Trophoblast cell (in vitro differentiated cells and primary cell): ENCODE measurements at regions not wholly inside any gene's neighbourhood (a gene's known extent, or its start where the extent isn't known, plus 50 kb on each side); places are given as distances from the start of the nearest gene placed in this dataset.

Source experiments
- DNase-seq, 2 donors: peaks; one replicate each; pipeline ENCODE4 v3.0.0-alpha.2; 2016
- H2AFZ ChIP-seq: 2 replicates; pipeline ENCODE4 v1.6.1; 2013; ENCODE audit warnings: low read length, moderate library complexity, mild to moderate bottlenecking; ENCODE audit not compliant: insufficient read depth, poor library complexity
- H2AK5ac ChIP-seq: 2 replicates; pipeline ENCODE4 v1.6.1; 2013; ENCODE audit warnings: mild to moderate bottlenecking, low read length
- H2BK120ac ChIP-seq: 2 replicates; pipeline ENCODE4 v1.6.1; 2013; ENCODE audit warnings: low read length, mild to moderate bottlenecking, moderate library complexity; ENCODE audit not compliant: insufficient read depth, poor library complexity
- H2BK12ac ChIP-seq: 2 replicates; pipeline ENCODE4 v1.6.1; 2013; ENCODE audit warnings: mild to moderate bottlenecking, low read length, moderate library complexity
- H2BK5ac ChIP-seq: 2 replicates; pipeline ENCODE4 v1.6.1; 2013; ENCODE audit warnings: low read length, low read depth, moderate library complexity, mild to moderate bottlenecking; ENCODE audit not compliant: poor library complexity
- H3K14ac ChIP-seq: 2 replicates; pipeline ENCODE4 v1.6.1; 2013; ENCODE audit warnings: mild to moderate bottlenecking, low read length
- H3K18ac ChIP-seq: 2 replicates; pipeline ENCODE4 v1.6.1; 2013; ENCODE audit warnings: mild to moderate bottlenecking, low read length
- H3K23ac ChIP-seq: 2 replicates; pipeline ENCODE4 v1.6.1; 2013; ENCODE audit warnings: low read length
- H3K27ac ChIP-seq: 2 replicates; pipeline ENCODE4 v1.5.1; 2013; ENCODE audit warnings: low read depth, mild to moderate bottlenecking, inconsistent platforms, low read length, moderate library complexity
- H3K27me3 ChIP-seq: 2 replicates; pipeline ENCODE4 v1.6.1; 2013; ENCODE audit warnings: inconsistent platforms, mild to moderate bottlenecking, low read length, moderate library complexity; ENCODE audit not compliant: insufficient read depth
- H3K36me3 ChIP-seq, 2 experiments: 1 replicate in 1 of 2; 2 replicates in 1 of 2; pipeline ENCODE4 v1.6.1; 2013; ENCODE audit warnings: low read length in 2 of 2, mild to moderate bottlenecking in 2 of 2, moderate library complexity in 1 of 2; ENCODE audit not compliant: insufficient read depth in 2 of 2, control insufficient read depth in 1 of 2
- H3K4ac ChIP-seq: 2 replicates; pipeline ENCODE4 v1.6.1; 2013; ENCODE audit warnings: low read depth, mild to moderate bottlenecking, low read length, moderate library complexity
- H3K4me1 ChIP-seq, 2 experiments: 1 replicate in 1 of 2; 2 replicates in 1 of 2; pipeline ENCODE4 v1.6.1; 2013; ENCODE audit warnings: low read length in 2 of 2, mild to moderate bottlenecking in 2 of 2, moderate library complexity in 1 of 2; ENCODE audit not compliant: insufficient read depth in 2 of 2, control insufficient read depth in 1 of 2
- H3K4me2 ChIP-seq: 2 replicates; pipeline ENCODE4 v1.6.1; 2013; ENCODE audit warnings: inconsistent platforms, mild to moderate bottlenecking, low read length, moderate library complexity
- H3K4me3 ChIP-seq: 2 replicates; pipeline ENCODE4 v1.5.1; 2013; ENCODE audit warnings: mild to moderate bottlenecking, low read depth, low read length, inconsistent platforms
- H3K79me1 ChIP-seq: one replicate; pipeline ENCODE4 v1.6.1; 2013; ENCODE audit warnings: low read length
- H3K79me2 ChIP-seq: 2 replicates; pipeline ENCODE4 v1.6.1; 2013; ENCODE audit warnings: low read length, mild to moderate bottlenecking; ENCODE audit not compliant: control insufficient read depth, insufficient read depth, poor library complexity
- H3K9ac ChIP-seq: 2 replicates; pipeline ENCODE4 v1.6.1; 2013; ENCODE audit warnings: mild to moderate bottlenecking, low read length
- H3K9me3 ChIP-seq: 2 replicates; pipeline ENCODE4 v1.6.1; 2013; ENCODE audit warnings: low read depth, mild to moderate bottlenecking, control low read depth, inconsistent platforms, low read length; ENCODE audit not compliant: insufficient read depth
- H4K12ac ChIP-seq: 2 replicates; pipeline ENCODE4 v1.6.1; 2013; ENCODE audit warnings: low read depth, mild to moderate bottlenecking, low read length, moderate library complexity
- H4K8ac ChIP-seq: 2 replicates; pipeline ENCODE4 v1.6.1; 2013; ENCODE audit warnings: low read depth, mild to moderate bottlenecking, low read length, moderate library complexity
- H4K91ac ChIP-seq: one replicate; pipeline ENCODE4 v1.6.1; 2013; ENCODE audit warnings: low read depth, mild to moderate bottlenecking, low read length, moderate library complexity
- WGBS: extraction: QIAGEN DNeasy Blood & Tissue Kit; methylation state at CpG from one replicate; pipeline ENCODE4 v1.1.7; 2013; ENCODE audit warnings: missing lambda C conversion rate; ENCODE audit not compliant: insufficient read length, insufficient coverage; ENCODE audit errors: extremely low coverage; 5-methylcytosine and 5-hydroxymethylcytosine counted together

DNA sequence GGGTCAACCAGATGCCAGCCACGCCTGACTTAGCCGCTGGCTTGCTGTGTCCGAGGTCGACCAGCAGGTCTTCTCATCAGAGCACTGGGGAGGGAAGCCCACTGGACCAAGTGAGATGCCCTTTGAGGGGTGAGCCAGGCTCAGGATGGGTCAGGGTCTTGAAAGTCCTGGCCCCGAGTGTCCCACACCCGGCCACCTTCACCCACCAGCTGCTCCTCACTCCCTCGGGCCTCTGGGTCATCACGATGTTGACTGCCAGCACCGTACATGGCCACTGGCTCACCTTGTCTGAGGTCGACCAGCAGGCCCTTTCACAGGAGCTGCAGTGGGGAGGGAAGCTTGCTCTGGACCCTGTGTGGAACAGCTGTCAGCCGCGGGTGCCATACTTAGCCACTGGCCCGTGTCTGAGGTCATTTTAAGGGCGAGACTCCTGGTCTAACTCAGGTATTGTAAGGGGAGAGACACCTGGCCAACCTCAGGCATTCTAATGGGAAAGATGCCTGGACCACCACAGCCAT is 1361.3 kb downstream of the UQCRFS1 start:
- H3K4me2 ChIP-seq = no peak overlapping the region
- no peak overlapping the region for H2AK5ac ChIP-seq
- no peak overlapping the region for H2BK5ac ChIP-seq
- H2AFZ ChIP-seq = no peak overlapping the region
- H4K91ac ChIP-seq = no peak overlapping the region
- H3K18ac ChIP-seq = no peak overlapping the region
- no peak overlapping the region for H3K23ac ChIP-seq
- H3K9me3 ChIP-seq = peaks cover 42% of the 10 kb centered on the region
- no peaks in the 10 kb centered on the region for H3K79me1 ChIP-seq
- H3K4me1 ChIP-seq = no peaks in the 10 kb centered on the region
- no peak overlapping the region for H3K27ac ChIP-seq
- peaks cover 0 to 2% of the 10 kb centered on the region in 2 experiments for H3K36me3 ChIP-seq
- no peak overlapping the region for H3K9ac ChIP-seq
- H3K4ac ChIP-seq = no peak overlapping the region
- H2BK12ac ChIP-seq = no peak overlapping the region
- H4K12ac ChIP-seq = no peak overlapping the region
- no peaks in the 10 kb centered on the region for H3K79me2 ChIP-seq
- DNase-seq = no peak
- H2BK120ac ChIP-seq = no peak overlapping the region
- no peak overlapping the region for H3K14ac ChIP-seq
- H3K27me3 ChIP-seq = no peaks in the 10 kb centered on the region
- no peak overlapping the region for H4K8ac ChIP-seq
- no peak overlapping the region for H3K4me3 ChIP-seq
- WGBS = no CpG with 5 or more reads among the region's 14 CpGs

GRCh38 chr19:27851002-27851481 is 1361.9 kb downstream of the UQCRFS1 start:
- H3K4me1 ChIP-seq = no peaks in the 10 kb centered on the region
- no peaks in the 10 kb centered on the region for H3K27me3 ChIP-seq
- no peak overlapping the region for H3K14ac ChIP-seq
- H4K8ac ChIP-seq = no peak overlapping the region
- no CpG with 5 or more reads among the region's 30 CpGs for WGBS
- H3K18ac ChIP-seq = no peak overlapping the region
- no peak overlapping the region for H3K9ac ChIP-seq
- no peak overlapping the region for H4K12ac ChIP-seq
- no peaks in the 10 kb centered on the region for H3K79me2 ChIP-seq
- H3K23ac ChIP-seq = no peak overlapping the region
- no peak overlapping the region for H2BK120ac ChIP-seq
- peaks cover 0 to 2% of the 10 kb centered on the region in 2 experiments for H3K36me3 ChIP-seq
- no peak for DNase-seq
- H3K27ac ChIP-seq = no peak overlapping the region
- no peak overlapping the region for H2BK12ac ChIP-seq
- peaks cover 48% of the 10 kb centered on the region for H3K9me3 ChIP-seq
- no peak overlapping the region for H2AK5ac ChIP-seq
- no peak overlapping the region for H2AFZ ChIP-seq
- no peak overlapping the region for H3K4me3 ChIP-seq
- no peaks in the 10 kb centered on the region for H3K79me1 ChIP-seq
- no peak overlapping the region for H4K91ac ChIP-seq
- H3K4me2 ChIP-seq = no peak overlapping the region
- no peak overlapping the region for H3K4ac ChIP-seq
- no peak overlapping the region for H2BK5ac ChIP-seq

DNA sequence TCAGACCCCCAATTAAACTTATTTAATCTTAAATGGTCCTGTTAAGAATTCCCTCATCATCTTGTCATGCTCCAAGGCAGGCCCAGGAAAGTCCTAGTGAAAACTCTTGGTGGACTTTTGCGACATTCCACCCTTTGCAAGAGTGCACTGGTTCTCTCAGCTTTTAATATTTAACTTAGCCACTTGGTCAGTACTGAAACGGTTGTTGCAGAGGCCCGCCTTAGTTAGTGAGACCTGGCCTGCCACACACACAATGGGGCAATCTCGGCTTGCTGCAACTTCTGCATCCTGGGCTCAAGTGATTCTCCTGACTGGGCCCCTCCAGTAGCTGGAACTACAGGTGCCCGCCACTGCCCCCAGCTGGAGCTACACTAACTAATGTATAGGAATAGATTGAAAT is 1366.0 kb downstream of the UQCRFS1 start:
- H3K36me3 ChIP-seq = no peaks in the 10 kb centered on the region
- peaks cover 50% of the 10 kb centered on the region for H3K9me3 ChIP-seq
- no peak overlapping the region for H3K4ac ChIP-seq
- no peak overlapping the region for H4K12ac ChIP-seq
- H3K18ac ChIP-seq = no peak overlapping the region
- no peak overlapping the region for H3K14ac ChIP-seq
- H3K4me1 ChIP-seq = no peaks in the 10 kb centered on the region
- H3K4me3 ChIP-seq = no peak overlapping the region
- H3K27ac ChIP-seq = no peak overlapping the region
- no peak overlapping the region for H3K4me2 ChIP-seq
- H4K91ac ChIP-seq = no peak overlapping the region
- H3K79me2 ChIP-seq = no peaks in the 10 kb centered on the region
- no peak overlapping the region for H2BK12ac ChIP-seq
- no peak overlapping the region for H2BK120ac ChIP-seq
- no peak overlapping the region for H2AK5ac ChIP-seq
- H3K27me3 ChIP-seq = no peaks in the 10 kb centered on the region
- H2BK5ac ChIP-seq = no peak overlapping the region
- no peak for DNase-seq
- H2AFZ ChIP-seq = no peak overlapping the region
- H3K9ac ChIP-seq = no peak overlapping the region
- no peak overlapping the region for H4K8ac ChIP-seq
- no peaks in the 10 kb centered on the region for H3K79me1 ChIP-seq
- H3K23ac ChIP-seq = no peak overlapping the region
- no CpG with 5 or more reads among the region's 5 CpGs for WGBS

DNA sequence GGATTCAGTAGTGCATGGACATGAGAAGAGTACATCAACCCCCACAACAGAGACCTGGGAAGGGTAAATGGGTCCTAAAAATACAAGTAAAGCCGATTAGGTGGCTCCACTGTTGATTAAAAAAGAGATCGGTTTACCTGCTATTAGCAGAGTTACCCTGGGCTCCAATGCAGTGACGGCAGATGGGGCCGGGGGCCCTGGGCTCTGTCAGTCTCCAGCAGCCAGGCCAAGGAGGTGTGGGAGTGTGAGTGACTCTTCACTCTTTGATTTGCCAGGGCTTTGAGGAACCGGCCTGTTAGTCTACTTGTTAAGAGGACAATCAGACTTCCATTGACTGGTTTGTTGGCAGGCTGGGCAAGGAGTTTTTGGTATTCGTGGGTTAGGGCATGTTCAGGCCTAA is 1368.7 kb downstream of the UQCRFS1 start:
- Histone ChIP-seq H3K79me1 (no peaks in the 10 kb centered on the region), H4K8ac (no peak overlapping the region), H3K23ac (no peak overlapping the region), H3K4me1 (no peaks in the 10 kb centered on the region), H3K9ac (no peak overlapping the region), H3K36me3 (no peaks in the 10 kb centered on the region), H3K4ac (no peak overlapping the region), H3K4me3 (no peak overlapping the region), H4K91ac (no peak overlapping the region), H2BK5ac (no peak overlapping the region), H4K12ac (no peak overlapping the region), H2AK5ac (no peak overlapping the region), H3K27ac (no peak overlapping the region), H3K9me3 (peaks cover 33% of the 10 kb centered on the region), H2BK120ac (no peak overlapping the region), H2BK12ac (no peak overlapping the region), H3K14ac (no peak overlapping the region), H2AFZ (no peak overlapping the region), H3K79me2 (no peaks in the 10 kb centered on the region), H3K4me2 (no peak overlapping the region), H3K18ac (no peak overlapping the region), H3K27me3 (no peaks in the 10 kb centered on the region)
- DNase-seq = no peak
- no CpG with 5 or more reads among the region's 6 CpGs for WGBS
